ENCODE measurements at regions not wholly inside any gene's neighbourhood (a gene's known extent, or its start where the extent isn't known, plus 50 kb on each side); places are given as distances from the start of the nearest gene placed in this dataset.

GRCh38 chr22:27463121-27463660 lies 338.4 kb downstream of the MN1 start:
- TF ChIP-seq CTCF (IDR thresholded peaks at IDR 0.05; ENCODE audit: low read depth, low read length) (no peak), EZH2phosphoT487 (IDR thresholded peaks at IDR 0.05; ENCODE audit: low read depth) (no peak)
